GM23338 (cell line): ENCODE measurements at regions not wholly inside any gene's neighbourhood (a gene's known extent, or its start where the extent isn't known, plus 50 kb on each side); places are given as distances from the start of the nearest gene placed in this dataset.
"Not testable (repeated sequence)": the region's sequence is repeated elsewhere in the genome, so short reads cannot be mapped to it uniquely, and the experiment has no call there.

Experiments used
- ATAC-seq: fragments of 200-7000 bp; cut with Tn5 transposase; 3 replicates; pipeline ENCODE4 v1.9.1; 2020
- DNase-seq: peaks from one replicate; pipeline ENCODE4 v3.0.0-alpha.2; 2015; ENCODE audit warnings: low spot score
- H2AFZ ChIP-seq: fragments of 200-600 bp; sonication (generic); 2 replicates; pipeline ENCODE4 v1.8.0; 2016; ENCODE audit warnings: antibody characterized with exemption, mild to moderate bottlenecking, moderate library complexity
- H3F3A ChIP-seq: fragments of 200-600 bp; sonication (generic); replicated peaks from 2 replicates; pipeline ENCODE4 v1.8.0; 2017; ENCODE audit warnings: antibody characterized with exemption, mixed run types, low read depth
- H3K27ac ChIP-seq: fragments of 200-600 bp; sonication (generic); 2 replicates; pipeline ENCODE4 v1.6.1; 2016; ENCODE audit warnings: low read depth
- H3K27me3 ChIP-seq: fragments of 200-600 bp; sonication (generic); 2 replicates; pipeline ENCODE4 v1.8.0; 2016; ENCODE audit warnings: mild to moderate bottlenecking, mixed run types, moderate library complexity; ENCODE audit not compliant: insufficient read depth
- H3K36me3 ChIP-seq: fragments of 200-600 bp; sonication (generic); 2 replicates; pipeline ENCODE4 v1.8.0; 2016; ENCODE audit warnings: mild to moderate bottlenecking; ENCODE audit not compliant: insufficient read depth
- H3K4me1 ChIP-seq: fragments of 200-600 bp; sonication (generic); 2 replicates; pipeline ENCODE4 v1.8.0; 2016; ENCODE audit warnings: mild to moderate bottlenecking, moderate library complexity; ENCODE audit not compliant: insufficient read depth
- H3K4me2 ChIP-seq: fragments of 200-600 bp; sonication (generic); 2 replicates; pipeline ENCODE4 v1.7.1; 2017; ENCODE audit warnings: mixed run types
- H3K4me3 ChIP-seq: fragments of 200-600 bp; sonication (generic); 2 replicates; pipeline ENCODE4 v1.6.1; 2016; ENCODE audit warnings: mixed run types
- H3K79me2 ChIP-seq: fragments of 200-600 bp; sonication (generic); replicated peaks from 2 replicates; pipeline ENCODE4 v1.8.0; 2017; ENCODE audit warnings: mild to moderate bottlenecking; ENCODE audit not compliant: insufficient read depth
- H3K9me2 ChIP-seq: fragments of 200-600 bp; sonication (generic); 2 replicates; pipeline ENCODE4 v1.8.0; 2017; ENCODE audit not compliant: insufficient read depth
- H4K20me1 ChIP-seq: fragments of 200-600 bp; sonication (generic); replicated peaks from 2 replicates; pipeline ENCODE4 v1.8.0; 2017; ENCODE audit warnings: mild to moderate bottlenecking; ENCODE audit not compliant: insufficient read depth
- H3K27ac Mint-ChIP-seq: 2 replicates; pipeline ENCODE4 v1.8.0; 2020; ENCODE audit warnings: inconsistent platforms, mild to moderate bottlenecking, moderate library complexity, mixed read lengths
- H3K27me3 Mint-ChIP-seq: 3 replicates; pipeline ENCODE4 v1.8.0; 2022; ENCODE audit warnings: low read depth, mild to moderate bottlenecking, moderate library complexity, mixed read lengths, inconsistent platforms; ENCODE audit not compliant: insufficient read depth, poor library complexity
- H3K36me3 Mint-ChIP-seq: 3 replicates; pipeline ENCODE4 v1.8.0; 2021; ENCODE audit warnings: low read depth, mild to moderate bottlenecking, inconsistent platforms, moderate library complexity, mixed read lengths
- H3K4me1 Mint-ChIP-seq: 3 replicates; pipeline ENCODE4 v1.8.0; 2020; ENCODE audit warnings: mild to moderate bottlenecking, inconsistent platforms, mixed read lengths
- H3K4me3 Mint-ChIP-seq: 3 replicates; pipeline ENCODE4 v1.8.0; 2021; ENCODE audit warnings: moderate library complexity, mild to moderate bottlenecking, inconsistent platforms, mixed read lengths
- H3K9me3 Mint-ChIP-seq: 3 replicates; pipeline ENCODE4 v1.8.0; 2020; ENCODE audit warnings: moderate library complexity, mild to moderate bottlenecking, inconsistent platforms, mixed read lengths
- EZH2 ChIP-seq: fragments of 200-600 bp; sonication (generic); IDR thresholded peaks from one replicate; pipeline ENCODE4 v1.8.0; 2017; ENCODE audit warnings: antibody characterized with exemption, mild to moderate bottlenecking, low read depth; ENCODE audit not compliant: unreplicated experiment
- EZH2phosphoT487 ChIP-seq: fragments of 200-600 bp; sonication (generic); IDR thresholded peaks from one replicate; pipeline ENCODE4 v1.8.1; 2018; ENCODE audit warnings: antibody characterized with exemption; ENCODE audit not compliant: unreplicated experiment
- JUNB ChIP-seq: IDR thresholded peaks from one replicate; pipeline ENCODE4 v1.6.1; 2016; ENCODE audit warnings: antibody characterized with exemption; ENCODE audit not compliant: unreplicated experiment
- POLR2AphosphoS5 ChIP-seq: IDR thresholded peaks from 2 replicates; pipeline ENCODE4 v1.6.1; 2016; ENCODE audit warnings: antibody characterized with exemption, low read depth
- STAT1 ChIP-seq: IDR thresholded peaks from one replicate; pipeline ENCODE4 v1.6.1; 2016; ENCODE audit warnings: antibody characterized with exemption; ENCODE audit not compliant: unreplicated experiment
- ZNF114 ChIP-seq: fragments of 250-450 bp; sonication (Bioruptor Pico); IDR thresholded peaks from 2 replicates; pipeline ENCODE4 v1.5.0; 2020; ENCODE audit warnings: mild to moderate bottlenecking, moderate library complexity
- TF ChIP-seq, protein P1 (sequence below): IDR thresholded peaks from 2 replicates; pipeline ENCODE4 v1.6.1; 2016; ENCODE audit warnings: antibody characterized with exemption
- TF ChIP-seq, protein P2 (sequence below): IDR thresholded peaks from one replicate; pipeline ENCODE4 v1.6.1; 2018; ENCODE audit warnings: antibody characterized with exemption; ENCODE audit not compliant: unreplicated experiment

DNA sequence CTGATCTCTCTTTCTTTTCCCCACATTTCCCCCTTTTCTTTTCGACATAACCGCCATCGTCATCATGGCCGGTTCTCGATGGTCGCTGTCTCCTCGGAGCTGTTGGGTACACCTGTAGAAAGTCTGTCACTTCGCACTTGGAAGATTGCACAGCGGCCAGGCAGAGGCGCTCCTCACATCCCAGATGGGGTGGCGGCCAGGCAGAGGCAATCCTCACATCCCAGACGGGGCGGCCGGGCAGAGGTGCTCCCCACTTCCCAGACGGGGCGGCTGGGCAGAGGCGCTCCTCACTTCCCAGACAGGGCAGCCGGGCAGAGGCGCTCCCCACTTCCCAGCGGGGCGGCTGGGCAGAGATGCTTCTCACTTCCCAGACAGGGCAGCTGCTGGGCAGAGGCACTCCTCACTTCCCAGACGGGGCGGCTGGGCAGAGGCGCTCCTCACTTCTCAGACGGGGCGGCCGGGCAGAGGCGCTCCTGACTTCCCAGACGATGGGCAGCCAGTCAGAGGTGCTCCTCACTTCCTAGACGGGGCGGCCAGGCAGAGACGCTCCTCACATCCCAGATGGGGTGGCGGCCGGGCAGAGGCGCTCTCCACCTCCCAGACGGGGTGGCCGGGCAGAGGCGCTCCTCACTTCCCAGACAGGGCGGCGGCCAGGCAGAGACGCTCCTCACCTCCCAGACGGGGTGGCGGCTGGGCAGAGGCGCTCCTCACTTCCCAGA lies 110.7 kb downstream of the C5orf15 start:
- not testable (repeated sequence) for H3K4me2 ChIP-seq, H4K20me1 ChIP-seq, H3K9me2 ChIP-seq, H3K79me2 ChIP-seq, H3K4me3 ChIP-seq, H3K27ac ChIP-seq, DNase-seq, H3K27me3 Mint-ChIP-seq, ATAC-seq, H3K4me1 ChIP-seq, H3K4me3 Mint-ChIP-seq, H3K27ac Mint-ChIP-seq, H3K36me3 ChIP-seq, H3F3A ChIP-seq, H3K27me3 ChIP-seq, H3K4me1 Mint-ChIP-seq, H2AFZ ChIP-seq
- peaks cover 46% of the 10 kb centered on the region for H3K9me3 Mint-ChIP-seq
- peaks cover 22% of the 10 kb centered on the region for H3K36me3 Mint-ChIP-seq

DNA sequence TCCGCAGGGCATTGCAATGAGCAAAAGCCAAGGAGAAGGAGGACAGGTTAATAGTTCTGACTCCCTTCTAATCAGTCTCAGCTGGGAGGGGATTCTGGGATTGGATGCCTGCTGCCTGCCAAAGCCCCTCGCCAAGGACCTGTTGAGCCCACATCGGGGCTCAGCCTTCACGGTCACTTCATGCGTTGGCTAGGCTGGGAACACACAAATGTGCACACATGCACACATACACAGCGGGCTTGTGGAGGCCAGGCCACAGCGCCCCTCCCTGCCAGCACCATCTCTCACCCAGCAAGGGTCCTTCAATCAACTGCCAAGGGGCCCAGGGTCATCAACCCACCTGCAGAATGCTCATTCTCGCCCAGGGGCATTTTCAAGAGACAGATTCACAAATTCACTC lies 113.9 kb downstream of the C5orf15 start:
- Histone ChIP-seq H3K4me1 (no peaks in the 10 kb centered on the region), H3K27ac (no peak overlapping the region), H3K4me2 (no peak overlapping the region), H4K20me1 (no peaks in the 10 kb centered on the region), H3K9me2 (no peaks in the 10 kb centered on the region), H3K79me2 (no peaks in the 10 kb centered on the region), H3K4me3 (no peak overlapping the region), H2AFZ (no peak overlapping the region), H3K27me3 (no peaks in the 10 kb centered on the region), H3K36me3 (no peaks in the 10 kb centered on the region), H3F3A (no peaks in the 10 kb centered on the region)
- Mint-ChIP-seq H3K9me3 (peaks cover 29% of the 10 kb centered on the region), H3K27ac (no peak overlapping the region), H3K4me3 (no peak overlapping the region), H3K27me3 (peaks cover 3% of the 10 kb centered on the region), H3K4me1 (peaks cover 4% of the 10 kb centered on the region; the same call in 2 of the 3 replicates), H3K36me3 (peaks cover 17% of the 10 kb centered on the region)
- ATAC-seq, result no peak
- no peak for TF ChIP-seq JUNB
- TF ChIP-seq EZH2phosphoT487, result no peak
- DNase-seq, result no peak

DNA sequence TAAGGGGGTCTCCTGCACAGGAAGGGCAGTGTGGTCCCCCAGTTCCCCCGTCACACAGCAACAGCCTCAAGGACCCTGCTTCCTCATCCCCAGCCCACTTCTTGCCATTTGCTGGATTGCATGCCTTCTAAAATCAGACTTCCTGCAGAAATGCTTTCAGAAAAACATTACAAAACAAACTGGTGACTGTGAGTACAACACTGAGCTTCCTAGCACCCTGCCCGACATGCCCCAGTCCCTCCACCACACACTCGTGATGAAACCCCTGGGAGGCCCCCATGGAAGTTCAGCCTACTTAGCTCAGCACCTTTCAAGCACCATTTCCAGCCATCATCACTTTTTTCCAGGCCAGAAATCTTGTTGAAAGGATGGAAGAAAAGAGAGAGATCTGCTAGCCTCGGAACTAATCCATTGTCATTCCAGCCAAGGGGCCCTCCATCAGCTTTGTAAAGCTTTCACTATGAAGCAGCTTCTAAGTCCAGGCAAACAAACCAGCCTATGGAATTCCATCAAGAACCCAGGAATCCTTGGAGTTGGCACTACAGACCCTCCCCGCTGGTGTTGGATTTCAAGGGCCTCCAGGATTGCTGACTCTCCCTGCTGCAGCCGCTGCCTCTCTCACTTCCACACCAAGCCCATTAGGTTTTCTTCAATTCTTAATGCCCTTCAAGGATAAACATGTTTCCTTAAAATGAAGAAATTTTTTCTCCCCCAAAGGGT lies 114.6 kb downstream of the C5orf15 start:
- Histone ChIP-seq H3F3A (no peaks in the 10 kb centered on the region), H3K27ac (no peak overlapping the region), H3K4me1 (no peaks in the 10 kb centered on the region), H3K79me2 (no peaks in the 10 kb centered on the region), H3K4me2 (no peak overlapping the region), H3K9me2 (no peaks in the 10 kb centered on the region), H3K4me3 (no peak overlapping the region), H3K27me3 (no peaks in the 10 kb centered on the region), H4K20me1 (no peaks in the 10 kb centered on the region), H2AFZ (no peak overlapping the region), H3K36me3 (no peaks in the 10 kb centered on the region)
- TF ChIP-seq JUNB (no peak), STAT1 (no peak), ZNF114 (CRISPR knock-in tag) (no peak), EZH2 (no peak), POLR2AphosphoS5 (no peak)
- TF ChIP-seq, protein P1, sequence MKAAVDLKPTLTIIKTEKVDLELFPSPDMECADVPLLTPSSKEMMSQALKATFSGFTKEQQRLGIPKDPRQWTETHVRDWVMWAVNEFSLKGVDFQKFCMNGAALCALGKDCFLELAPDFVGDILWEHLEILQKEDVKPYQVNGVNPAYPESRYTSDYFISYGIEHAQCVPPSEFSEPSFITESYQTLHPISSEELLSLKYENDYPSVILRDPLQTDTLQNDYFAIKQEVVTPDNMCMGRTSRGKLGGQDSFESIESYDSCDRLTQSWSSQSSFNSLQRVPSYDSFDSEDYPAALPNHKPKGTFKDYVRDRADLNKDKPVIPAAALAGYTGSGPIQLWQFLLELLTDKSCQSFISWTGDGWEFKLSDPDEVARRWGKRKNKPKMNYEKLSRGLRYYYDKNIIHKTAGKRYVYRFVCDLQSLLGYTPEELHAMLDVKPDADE, result no peak
- TF ChIP-seq, protein P2, sequence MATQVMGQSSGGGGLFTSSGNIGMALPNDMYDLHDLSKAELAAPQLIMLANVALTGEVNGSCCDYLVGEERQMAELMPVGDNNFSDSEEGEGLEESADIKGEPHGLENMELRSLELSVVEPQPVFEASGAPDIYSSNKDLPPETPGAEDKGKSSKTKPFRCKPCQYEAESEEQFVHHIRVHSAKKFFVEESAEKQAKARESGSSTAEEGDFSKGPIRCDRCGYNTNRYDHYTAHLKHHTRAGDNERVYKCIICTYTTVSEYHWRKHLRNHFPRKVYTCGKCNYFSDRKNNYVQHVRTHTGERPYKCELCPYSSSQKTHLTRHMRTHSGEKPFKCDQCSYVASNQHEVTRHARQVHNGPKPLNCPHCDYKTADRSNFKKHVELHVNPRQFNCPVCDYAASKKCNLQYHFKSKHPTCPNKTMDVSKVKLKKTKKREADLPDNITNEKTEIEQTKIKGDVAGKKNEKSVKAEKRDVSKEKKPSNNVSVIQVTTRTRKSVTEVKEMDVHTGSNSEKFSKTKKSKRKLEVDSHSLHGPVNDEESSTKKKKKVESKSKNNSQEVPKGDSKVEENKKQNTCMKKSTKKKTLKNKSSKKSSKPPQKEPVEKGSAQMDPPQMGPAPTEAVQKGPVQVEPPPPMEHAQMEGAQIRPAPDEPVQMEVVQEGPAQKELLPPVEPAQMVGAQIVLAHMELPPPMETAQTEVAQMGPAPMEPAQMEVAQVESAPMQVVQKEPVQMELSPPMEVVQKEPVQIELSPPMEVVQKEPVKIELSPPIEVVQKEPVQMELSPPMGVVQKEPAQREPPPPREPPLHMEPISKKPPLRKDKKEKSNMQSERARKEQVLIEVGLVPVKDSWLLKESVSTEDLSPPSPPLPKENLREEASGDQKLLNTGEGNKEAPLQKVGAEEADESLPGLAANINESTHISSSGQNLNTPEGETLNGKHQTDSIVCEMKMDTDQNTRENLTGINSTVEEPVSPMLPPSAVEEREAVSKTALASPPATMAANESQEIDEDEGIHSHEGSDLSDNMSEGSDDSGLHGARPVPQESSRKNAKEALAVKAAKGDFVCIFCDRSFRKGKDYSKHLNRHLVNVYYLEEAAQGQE, result no peak
- peaks cover 10% of the 10 kb centered on the region; the same call in 2 of the 3 replicates for H3K36me3 Mint-ChIP-seq
- H3K4me1 Mint-ChIP-seq, result peaks cover 4% of the 10 kb centered on the region; the same call in 2 of the 3 replicates
- peak; percentile 35 for DNase-seq
- H3K27me3 Mint-ChIP-seq, result peaks cover 3% of the 10 kb centered on the region
- no peak overlapping the region for H3K27ac Mint-ChIP-seq
- H3K4me3 Mint-ChIP-seq, result no peak overlapping the region
- H3K9me3 Mint-ChIP-seq, result peaks cover 22% of the 10 kb centered on the region
- peak; percentile 79 for ATAC-seq
